ENCODE measurements at regions not wholly inside any gene's neighbourhood (a gene's known extent, or its start where the extent isn't known, plus 50 kb on each side); places are given as distances from the start of the nearest gene placed in this dataset.
"Not testable (repeated sequence)": the region's sequence is repeated elsewhere in the genome, so short reads cannot be mapped to it uniquely, and the experiment has no call there.

DNA sequence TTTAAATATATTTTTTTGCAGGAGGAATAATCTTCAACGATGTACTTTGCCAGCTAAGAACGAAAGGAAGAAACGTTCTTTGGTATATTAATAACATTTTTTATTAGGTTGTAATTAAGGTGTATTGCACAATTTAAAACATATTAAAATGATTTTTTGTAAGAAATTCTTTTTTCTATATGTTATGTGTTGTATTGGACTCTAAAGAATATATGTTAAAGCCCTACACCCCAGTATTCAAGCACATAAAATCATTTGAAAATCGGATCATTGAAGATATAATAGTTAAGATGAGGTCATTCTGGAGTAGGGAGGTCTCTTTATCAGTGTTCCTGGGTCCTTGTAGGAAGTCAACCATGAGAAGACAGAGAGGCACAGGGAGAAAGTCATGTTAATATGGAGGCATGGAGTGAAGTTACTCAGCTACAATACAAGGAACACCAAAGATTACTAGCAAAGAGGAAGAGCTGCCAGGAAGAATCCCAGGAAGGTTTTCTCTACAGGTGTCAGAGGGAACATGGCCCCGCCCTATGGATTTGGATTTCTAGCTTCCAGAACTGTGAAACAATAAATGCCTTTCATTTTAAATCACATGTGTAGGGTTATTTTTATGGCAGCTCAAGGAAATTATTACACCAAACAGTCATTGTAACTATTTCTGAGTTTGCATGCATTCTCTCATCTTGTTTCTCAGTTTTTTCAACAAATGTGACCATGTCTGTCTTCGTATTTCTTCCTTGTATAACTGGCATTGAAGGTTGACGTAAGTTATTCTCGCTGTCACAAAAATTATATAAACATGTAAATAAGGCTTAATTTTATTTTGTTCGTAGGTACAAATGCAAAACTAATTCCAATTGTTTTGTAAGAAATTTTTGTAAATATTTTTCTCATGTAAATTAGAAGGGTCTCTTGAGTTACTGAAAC is 75.4 kb upstream of the VPREB1 start:
- no peak for DNase-seq (ENCODE audit: low spot score)

DNA sequence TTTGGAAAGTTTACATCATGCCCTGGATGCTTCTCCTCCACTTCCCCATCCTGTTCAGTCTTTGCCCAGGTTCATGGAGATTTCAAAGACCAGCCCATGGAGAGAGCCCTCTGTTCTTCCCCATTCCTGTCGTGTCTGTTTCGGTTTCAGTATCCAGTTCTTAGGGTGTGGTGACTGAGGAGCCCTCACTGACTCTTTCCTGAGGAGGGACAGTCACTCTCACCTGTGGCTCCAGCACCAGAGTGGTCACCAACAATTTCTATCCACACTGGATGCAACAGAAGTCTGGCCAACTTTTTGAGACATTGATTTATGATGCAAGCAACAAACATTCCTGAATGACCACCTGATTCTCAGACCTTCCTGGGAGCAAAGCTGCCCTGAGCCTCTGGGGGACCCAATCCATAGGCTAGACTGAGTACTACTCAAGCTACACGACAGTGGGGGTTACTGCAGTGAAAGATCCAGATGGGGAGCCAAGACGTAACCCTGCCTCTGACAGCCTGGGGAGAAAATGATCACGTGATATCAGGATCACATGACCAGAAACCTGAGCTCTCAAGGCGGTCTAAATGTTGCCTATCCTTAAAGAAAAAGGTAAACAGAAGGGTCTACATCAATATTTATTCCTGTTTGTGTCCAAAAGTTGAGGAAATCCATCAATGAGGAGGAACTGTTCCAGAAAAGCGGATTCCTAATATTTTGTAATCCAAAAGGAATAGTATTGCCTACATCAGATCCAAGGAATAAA is 76.2 kb upstream of the VPREB1 start:
- DNase-seq (ENCODE audit: low spot score): no peak

GRCh38 chr22:22167791-22168189 is 76.8 kb upstream of the VPREB1 start:
- DNase-seq (ENCODE audit: low spot score): no peak

- DNase-seq (ENCODE audit: low spot score): no peak
Observed at GRCh38 chr22:22166941-22167713, 77.5 kb upstream of the VPREB1 start.

DNA sequence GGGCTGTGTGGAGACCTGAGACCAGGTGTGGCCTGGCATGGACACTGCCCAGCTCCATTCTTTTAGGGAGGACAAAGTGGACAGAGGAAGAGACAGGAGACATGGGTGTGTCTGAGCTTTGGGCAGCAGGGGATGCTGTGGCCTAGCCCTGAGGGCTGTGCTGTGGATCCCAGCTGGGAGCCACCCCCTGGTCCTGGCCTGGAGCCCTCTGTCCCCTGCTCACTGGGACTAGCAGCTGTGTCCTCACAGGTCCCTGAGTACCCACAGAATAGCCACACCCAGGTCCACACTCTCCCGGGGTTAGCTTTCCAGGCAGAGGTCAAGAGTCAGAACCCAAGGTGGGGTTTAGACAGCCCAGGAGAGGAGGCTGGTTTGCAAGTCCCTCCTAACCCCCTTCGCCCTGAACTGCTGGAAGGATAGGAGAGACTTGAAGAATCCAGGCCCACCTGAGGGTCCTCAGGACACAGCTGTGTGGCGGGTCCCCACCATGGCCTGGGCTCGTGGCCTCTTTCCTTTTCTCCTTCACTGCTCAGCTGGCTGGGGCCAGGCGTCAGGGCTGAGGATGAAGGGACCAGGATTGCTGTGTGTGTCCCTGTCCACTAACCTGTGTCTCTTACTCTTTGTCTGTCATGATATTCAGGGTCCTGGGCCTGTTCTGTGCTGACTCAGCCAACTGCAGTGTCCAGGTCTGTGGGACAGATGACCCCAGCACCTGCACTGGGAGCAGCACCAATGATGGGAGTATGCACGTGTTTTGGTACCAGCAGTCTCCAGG is 78.5 kb upstream of the VPREB1 start:
- no peak for DNase-seq (ENCODE audit: low spot score)

DNA sequence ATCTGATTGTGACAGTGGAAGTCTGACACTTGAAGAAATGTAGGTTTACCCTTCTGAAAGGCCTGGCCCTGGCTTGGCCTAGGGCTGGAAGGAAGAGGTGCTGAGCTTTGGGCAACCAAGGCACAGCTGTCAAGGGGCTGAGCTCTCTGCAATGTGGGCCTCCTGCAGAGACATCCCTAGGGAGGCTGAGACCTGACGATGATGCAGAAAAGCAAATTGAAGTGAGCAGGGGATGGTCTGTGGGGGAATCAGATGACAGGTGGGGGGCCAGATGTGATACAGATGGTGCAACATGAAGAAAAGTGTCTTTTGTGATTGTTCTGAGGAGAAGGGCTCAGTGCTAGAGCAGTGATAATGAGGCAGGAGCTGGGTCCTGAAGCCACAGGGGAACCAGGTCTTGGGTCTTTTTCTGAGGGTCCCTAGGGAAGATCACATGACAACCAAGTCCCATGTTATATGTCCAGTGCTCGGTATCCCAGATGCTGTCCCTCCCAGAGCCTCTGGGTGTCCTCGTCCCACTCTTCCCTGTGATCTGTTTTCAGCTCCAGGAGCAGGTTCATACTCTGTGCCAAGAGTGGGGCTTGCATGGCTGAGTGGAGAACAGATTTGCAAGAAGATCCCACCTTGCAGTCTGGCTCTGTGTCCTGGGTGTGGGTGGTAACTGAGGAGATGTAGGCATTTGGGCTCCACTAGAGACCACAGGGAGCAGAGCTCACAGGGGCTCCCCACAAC is 79.9 kb upstream of the VPREB1 start:
- DNase-seq (ENCODE audit: low spot score): no peak

DNA sequence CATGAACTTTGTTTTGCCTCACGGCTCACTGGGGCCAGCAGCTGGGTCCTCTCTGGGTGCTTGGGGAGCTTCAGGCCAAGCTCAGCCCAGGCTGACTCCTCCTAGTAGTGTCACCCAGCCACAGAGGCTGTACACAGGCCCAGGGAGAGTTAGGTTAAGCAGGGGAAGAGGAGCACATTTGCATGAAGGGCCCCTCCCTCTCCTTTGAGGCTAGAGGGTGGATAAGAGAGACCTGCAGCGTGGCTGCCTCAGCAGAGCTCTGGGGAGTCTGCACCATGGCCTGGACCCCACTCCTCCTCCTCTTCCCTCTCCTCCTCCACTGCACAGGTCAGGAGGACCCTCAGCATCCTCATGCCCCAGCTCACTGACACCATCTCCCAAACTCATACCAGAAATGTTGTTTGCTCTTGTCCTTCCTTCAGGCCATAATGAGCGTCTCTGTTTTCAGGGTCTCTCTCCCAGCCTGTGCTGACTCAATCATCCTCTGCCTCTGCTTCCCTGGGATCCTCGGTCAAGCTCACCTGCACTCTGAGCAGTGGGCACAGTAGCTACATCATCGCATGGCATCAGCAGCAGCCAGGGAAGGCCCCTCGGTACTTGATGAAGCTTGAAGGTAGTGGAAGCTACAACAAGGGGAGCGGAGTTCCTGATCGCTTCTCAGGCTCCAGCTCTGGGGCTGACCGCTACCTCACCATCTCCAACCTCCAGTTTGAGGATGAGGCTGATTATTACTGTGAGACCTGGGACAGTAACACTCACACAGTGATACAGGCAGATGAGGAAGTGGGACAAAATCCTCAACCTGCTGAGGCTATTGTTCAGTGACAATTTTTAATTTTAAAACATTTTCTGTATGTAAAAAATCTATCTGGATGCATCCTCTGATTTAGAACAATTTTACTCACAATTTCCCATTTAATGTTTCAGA is 82.4 kb upstream of the VPREB1 start:
- DNase-seq (ENCODE audit: low spot score): no peak

DNA sequence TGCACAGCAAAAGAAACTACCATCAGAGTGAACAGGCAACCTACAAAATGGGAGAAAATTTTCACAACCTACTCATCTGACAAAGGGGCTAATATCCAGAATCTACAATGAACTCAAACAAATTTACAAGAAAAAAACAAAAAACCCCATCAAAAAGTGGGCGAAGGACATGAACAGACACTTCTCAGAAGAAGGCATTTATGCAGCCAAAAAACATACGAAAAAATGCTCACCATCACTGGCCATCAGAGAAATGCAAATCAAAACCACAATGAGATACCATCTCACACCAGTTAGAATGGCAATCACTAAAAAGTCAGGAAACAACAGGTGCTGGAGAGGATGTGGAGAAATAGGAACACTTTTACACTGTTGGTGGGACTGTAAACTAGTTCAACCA is 83.8 kb upstream of the VPREB1 start:
- DNase-seq (ENCODE audit: low spot score): not testable (repeated sequence)

DNA sequence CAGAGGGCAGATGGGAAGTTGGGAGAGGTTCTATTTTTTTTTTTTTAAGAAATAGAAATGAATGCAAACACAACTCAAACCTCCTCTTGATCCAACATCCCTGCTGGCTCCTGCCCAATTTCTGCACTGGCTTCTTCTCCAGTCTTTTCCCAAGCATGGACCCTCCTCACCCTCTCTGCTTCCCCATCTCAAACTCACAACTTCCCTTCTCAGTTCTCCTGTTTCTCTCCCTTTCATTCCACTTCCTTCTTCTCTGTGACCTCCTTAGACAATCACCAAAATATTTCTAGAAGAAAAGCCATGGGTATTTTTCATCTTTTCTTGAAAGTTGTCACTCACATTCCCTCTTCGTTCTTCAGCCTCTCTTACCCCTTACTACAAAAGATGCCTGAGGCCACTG is 85.2 kb upstream of the VPREB1 start:
- DNase-seq (ENCODE audit: low spot score): no peak

GRCh38 chr22:22158965-22159364 is 85.6 kb upstream of the VPREB1 start:
- DNase-seq (ENCODE audit: low spot score): no peak

- no peak for DNase-seq (ENCODE audit: low spot score)
Observed at GRCh38 chr22:22158207-22158816, 86.3 kb upstream of the VPREB1 start.

- no peak for DNase-seq (ENCODE audit: low spot score)
Observed at GRCh38 chr22:22157348-22157725, 87.2 kb upstream of the VPREB1 start.

DNA sequence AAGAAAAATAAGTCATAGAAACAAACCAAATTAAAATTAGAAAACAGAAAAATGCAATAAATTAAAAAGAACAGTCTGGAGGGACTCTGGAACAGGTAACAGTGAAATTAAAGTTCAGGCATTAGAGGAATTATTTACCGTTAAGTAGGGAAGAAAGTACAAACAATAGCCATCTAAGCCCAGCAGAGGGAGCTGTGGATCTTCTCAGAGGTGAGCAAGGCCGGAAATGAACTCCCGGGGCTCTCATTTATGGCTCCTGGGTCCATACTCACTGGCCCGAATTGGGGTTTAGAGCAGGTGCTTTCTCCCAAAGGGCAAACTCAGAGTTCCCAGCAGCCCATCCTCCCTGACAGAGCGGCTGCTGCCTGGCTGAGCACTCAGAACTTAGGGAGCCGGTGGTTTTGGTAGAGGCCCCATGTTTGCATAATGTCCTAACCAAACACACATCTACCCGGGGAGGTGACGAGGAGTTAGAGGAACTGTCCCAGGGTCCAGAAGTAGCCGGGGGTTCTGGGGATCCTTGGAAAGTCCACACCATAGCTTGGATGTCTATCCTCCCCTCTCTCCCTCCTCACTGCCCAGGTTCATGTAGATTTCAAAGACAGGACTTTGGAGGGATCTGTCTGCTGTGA is 87.8 kb upstream of the VPREB1 start:
- DNase-seq (ENCODE audit: low spot score): peak; percentile 66

DNA sequence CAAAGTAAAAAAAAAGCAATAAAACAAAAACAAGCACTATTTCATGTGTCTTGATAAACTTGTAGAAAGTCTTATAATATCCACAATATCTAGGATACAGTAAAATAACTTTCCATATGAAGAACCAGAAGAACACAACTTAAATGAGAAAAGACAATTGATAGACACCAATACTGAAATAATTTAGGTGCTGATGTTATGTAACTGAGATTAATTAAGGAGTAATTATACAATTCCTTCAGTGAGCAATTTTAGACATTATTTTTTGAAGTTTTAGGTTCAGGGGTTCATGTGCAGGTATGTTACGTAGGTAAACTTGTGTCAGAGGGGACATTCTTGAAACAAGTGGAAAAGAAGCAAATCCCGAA is 88.3 kb upstream of the VPREB1 start:
- no peak for DNase-seq (ENCODE audit: low spot score)

DNA sequence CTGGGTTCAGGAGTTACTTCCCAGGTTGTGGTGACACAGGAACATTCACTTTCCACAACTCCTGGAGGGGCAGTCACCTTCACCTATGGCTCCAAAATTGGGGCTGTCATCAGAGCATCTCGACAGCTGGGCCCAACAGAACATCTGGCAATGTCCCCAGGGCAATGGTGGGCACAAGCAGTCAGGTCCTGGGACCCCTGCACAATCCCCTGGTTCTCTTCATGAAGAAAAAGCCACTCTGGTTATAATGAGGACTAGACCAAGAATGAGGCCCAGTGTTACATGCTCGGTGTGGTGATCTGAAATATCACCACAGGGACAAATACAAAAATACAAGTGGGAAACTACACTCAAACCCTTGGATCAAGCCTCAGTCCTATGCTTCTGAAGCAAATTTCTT is 89.0 kb upstream of the VPREB1 start:
- DNase-seq (ENCODE audit: low spot score): no peak

- DNase-seq (ENCODE audit: low spot score): no peak
Observed at GRCh38 chr22:22155146-22155545, 89.4 kb upstream of the VPREB1 start.

GRCh38 chr22:22154040-22154439 is 90.5 kb upstream of the VPREB1 start:
- DNase-seq (ENCODE audit: low spot score): no peak

DNA sequence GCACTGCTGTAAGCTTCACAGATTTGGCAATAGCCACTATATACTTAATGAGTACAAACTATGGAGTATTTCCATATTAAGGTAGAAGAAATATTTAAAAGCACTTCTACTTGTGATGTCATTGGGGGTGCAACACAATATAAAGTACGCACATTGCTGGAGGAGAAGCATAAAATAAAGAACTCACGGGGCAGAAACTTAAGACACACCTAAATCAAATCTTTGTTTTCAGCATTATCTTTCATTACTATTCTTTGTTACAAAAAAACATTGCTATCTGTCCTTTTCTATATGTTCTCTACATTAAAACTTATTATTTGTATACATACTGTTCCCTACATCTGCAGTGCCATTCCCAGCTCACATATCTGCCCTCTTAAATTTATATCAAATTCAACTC is 93.3 kb upstream of the VPREB1 start:
- no peak for DNase-seq (ENCODE audit: low spot score)

GRCh38 chr22:22150457-22150856 is 94.1 kb upstream of the VPREB1 start:
- no peak for DNase-seq (ENCODE audit: low spot score)

Measured in mucosa of gallbladder (tissue), 1 donor.